Pancreas (tissue), 10 donors: ENCODE measurements at regions not wholly inside any gene's neighbourhood (a gene's known extent, or its start where the extent isn't known, plus 50 kb on each side); places are given as distances from the start of the nearest gene placed in this dataset.
"Not testable (repeated sequence)": the region's sequence is repeated elsewhere in the genome, so short reads cannot be mapped to it uniquely, and the experiment has no call there.

Experiments used
- ATAC-seq, 4 donors: fragments of 200-7000 bp; cut with Tn5 transposase; one replicate each; pipeline versions ENCODE4 v1.8.0 to v1.9.1; 2020; ENCODE audit warnings: mild to moderate bottlenecking in 4 of 4, moderate library complexity in 4 of 4
- DNase-seq, 6 donors: peaks; one replicate each; pipeline ENCODE4 v3.0.0-alpha.2; 2020
- FAIRE-seq: peaks from 2 replicates; lab custom pipeline; 2012; peaks lifted over from hg19 to GRCh38; lab: Jason Lieb, UNC
- H3K27ac ChIP-seq, 4 donors: fragments of 200-600 bp; sonication (generic); 1 replicate in 3 of 4; 2 replicates in 1 of 4; pipeline versions ENCODE4 v1.5.0 to v1.8.0; 2020
- H3K27me3 ChIP-seq, 4 donors: fragments of 200-600 bp; one replicate each; pipeline ENCODE4 v1.8.0; 2021
- H3K36me3 ChIP-seq, 3 donors: fragments of 200-600 bp; sonication (generic) in 1 of 3; one replicate each; pipeline versions ENCODE4 v1.5.0 to v1.8.0; 2020 to 2021
- H3K4me1 ChIP-seq, 3 donors: fragments of 200-600 bp; one replicate each; pipeline ENCODE4 v1.8.0; 2021
- H3K4me3 ChIP-seq, 4 donors: fragments of 200-600 bp; sonication (generic) in 2 of 4; one replicate each; pipeline versions ENCODE4 v1.5.0 to v1.8.0; 2020 to 2021
- H3K9me3 ChIP-seq, 4 donors: fragments of 200-600 bp; one replicate each; pipeline ENCODE4 v1.8.0; 2021
- CTCF ChIP-seq, 4 donors: fragments of 200-600 bp; sonication (generic) in 3 of 4; IDR thresholded peaks; one replicate each; pipeline versions ENCODE4 v1.5.0 to v1.8.0; 2021; ENCODE audit warnings: antibody characterized with exemption in 4 of 4
- WGBS, 2 donors: extraction: QIAGEN DNeasy Blood & Tissue Kit; methylation state at CpG; one replicate each; pipeline ENCODE4 v1.1.7; 2013; 5-methylcytosine and 5-hydroxymethylcytosine counted together
- intact Hi-C, 3 donors: fragments of 100-400 bp; cut with DNase I; formaldehyde crosslinking; loops; one replicate each; pipeline versions ENCODE4 v1.11.1 to v1.14.2; 2022
- donor health status: healthy with polysubstance abuse.
- donor health status: DM: no; HTN: no; CAD: no; lungs with moderate emphysema.
- donor health status: DM: no; HTN: no; CAD: no.
- donor health status: control.
- donor health status: control.
- donor health status: Bipolar disorder and iron deficiency.
- donor health status: DM: yes; HTN: yes; CAD: no.
- donor health status: DM: no; HTN: no; CAD: no.
- donor health status: DM: no; HTN: no; CAD: no.
- donor health status: DM: yes; HTN: yes; CAD: no.

DNA sequence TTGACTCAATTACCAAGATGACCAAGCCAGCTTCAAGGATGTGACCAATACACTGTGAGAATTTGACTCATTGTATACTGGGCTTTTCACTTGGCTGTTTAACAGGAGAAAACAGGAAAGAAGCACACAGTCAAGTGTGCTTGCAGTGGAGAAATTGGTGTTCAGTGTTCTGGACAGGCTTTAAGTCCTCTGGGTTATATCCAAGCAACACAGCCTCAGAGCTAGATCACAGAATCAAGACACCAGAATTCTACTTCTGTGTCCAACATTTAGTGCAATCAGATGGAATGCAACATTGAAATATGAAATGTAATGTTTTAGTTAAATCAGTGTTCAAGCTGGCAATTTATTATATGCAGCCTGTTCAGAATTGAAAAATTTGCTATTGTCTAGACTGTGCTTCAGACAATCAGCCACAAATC lies 694.4 kb downstream of the LTN1 start:
- peaks cover 0 to 4% (median 0%) of the 10 kb centered on the region in 4 donors for H3K9me3 ChIP-seq
- TF ChIP-seq CTCF (IDR thresholded peaks at IDR 0.05) = no peak
- intact Hi-C loops = no loop called here
- no peak for DNase-seq
- no peaks in the 10 kb centered on the region for H3K36me3 ChIP-seq
- no peaks in the 10 kb centered on the region for H3K27me3 ChIP-seq
- H3K4me3 ChIP-seq = no peak overlapping the region
- no peak for FAIRE-seq
- H3K4me1 ChIP-seq = no peaks in the 10 kb centered on the region
- no peak overlapping the region for H3K27ac ChIP-seq
- no peak for ATAC-seq

GRCh38 chr21:28294051-28294450 lies 698.6 kb downstream of the LTN1 start:
- Histone ChIP-seq H3K27me3 (no peaks in the 10 kb centered on the region), H3K4me3 (no peak overlapping the region), H3K36me3 (no peaks in the 10 kb centered on the region), H3K27ac (no peak overlapping the region), H3K4me1 (no peaks in the 10 kb centered on the region), H3K9me3 (peaks cover 0 to 4% (median 0%) of the 10 kb centered on the region in 4 donors)
- no peak for DNase-seq
- no peak for FAIRE-seq
- 68 to 71% methylated on average over 1 of the region's 1 CpG for WGBS, 2 donors
- intact Hi-C loops = no loop called here
- no peak for TF ChIP-seq CTCF (IDR thresholded peaks at IDR 0.05)
- ATAC-seq = no peak

- Histone ChIP-seq H3K4me1 (peaks cover 0 to 19% (median 16%) of the 10 kb centered on the region in 3 donors), H3K9me3 (no peaks in the 10 kb centered on the region), H3K4me3 (no peak overlapping the region), H3K36me3 (no peaks in the 10 kb centered on the region), H3K27ac (peak overlapping the region in 3 of 4 donors; percentile 17 to 84 (median 58)), H3K27me3 (no peaks in the 10 kb centered on the region)
- no peak for FAIRE-seq
- no peak for TF ChIP-seq CTCF (IDR thresholded peaks at IDR 0.05)
- 4 to 7% methylated on average over 4 of the region's 4 CpGs for WGBS, 2 donors
- DNase-seq = peak in 3 of 6 donors; percentile 13 to 26 (median 13)
- peak; percentile 82 to 92 (median 90) for ATAC-seq
- intact Hi-C loops = no loop called here
These were observed 708.8 kb downstream of the LTN1 start for GRCh38 chr21:28283641-28284490.

DNA sequence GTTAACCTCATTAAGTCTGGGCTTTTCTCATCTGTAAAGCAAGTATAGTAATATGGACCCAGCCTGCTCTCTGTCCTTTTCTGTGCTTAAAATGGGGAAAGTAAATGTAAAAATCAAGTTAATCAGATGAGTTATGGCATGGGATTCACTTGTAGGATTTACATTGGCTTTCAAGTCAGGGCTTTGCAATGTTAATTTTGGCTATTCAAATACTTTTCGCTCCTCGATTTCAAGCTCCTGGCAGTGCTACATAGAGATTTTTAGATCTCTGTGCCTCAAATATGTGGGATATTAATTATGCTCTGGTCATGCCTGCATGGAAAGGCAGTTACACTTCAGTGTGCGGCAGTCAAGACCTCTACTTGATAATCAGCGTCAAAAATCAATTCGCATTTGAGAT lies 709.8 kb downstream of the LTN1 start:
- no peak for FAIRE-seq
- ATAC-seq = peak in 1 of 4 donors; percentile 13

DNA sequence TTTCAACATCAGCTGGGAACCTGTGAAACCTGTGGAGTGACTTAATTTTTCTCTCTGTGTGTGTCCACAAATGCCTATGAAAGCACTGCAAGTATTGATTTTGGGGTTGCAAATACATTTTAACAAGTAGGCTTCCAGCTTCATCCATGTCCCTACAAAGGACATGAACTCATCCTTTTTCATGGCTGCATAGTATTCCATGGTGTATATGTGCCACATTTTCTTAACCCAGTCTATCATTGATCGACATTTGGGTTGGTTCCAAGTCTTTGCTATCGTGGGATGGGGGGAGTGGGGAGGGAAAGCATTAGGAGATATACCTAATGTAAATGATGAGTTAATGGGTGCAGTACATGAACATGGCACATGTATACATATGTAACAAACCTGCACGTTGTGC lies 711.3 kb downstream of the LTN1 start:
- H3K36me3 ChIP-seq, DNase-seq, H3K9me3 ChIP-seq, H3K4me3 ChIP-seq, intact Hi-C loops, H3K27me3 ChIP-seq, H3K27ac ChIP-seq, FAIRE-seq, ATAC-seq: not testable (repeated sequence)
- peaks cover 0 to 19% (median 16%) of the 10 kb centered on the region in 3 donors for H3K4me1 ChIP-seq
- 54 to 58% methylated on average over 3 of the region's 3 CpGs for WGBS, 2 donors

More for the DNA sequence above, 709.8 kb downstream of the LTN1 start:
- peak overlapping the region in 3 of 4 donors; percentile 17 to 84 (median 58) for H3K27ac ChIP-seq
- no peak for DNase-seq
- no peaks in the 10 kb centered on the region for H3K27me3 ChIP-seq
- H3K4me3 ChIP-seq = no peak overlapping the region
- peaks cover 0 to 19% (median 16%) of the 10 kb centered on the region in 3 donors for H3K4me1 ChIP-seq
- H3K36me3 ChIP-seq = no peaks in the 10 kb centered on the region
- H3K9me3 ChIP-seq = no peaks in the 10 kb centered on the region
- WGBS, 2 donors = 15 to 20% methylated on average over 5 of the region's 5 CpGs
- no peak for TF ChIP-seq CTCF (IDR thresholded peaks at IDR 0.05)
- intact Hi-C loops = no loop called here
